Transverse colon (tissue), 4 donors: ENCODE measurements at regions not wholly inside any gene's neighbourhood (a gene's known extent, or its start where the extent isn't known, plus 50 kb on each side); places are given as distances from the start of the nearest gene placed in this dataset.

Experiments used
- DNase-seq: peaks from one replicate; pipeline ENCODE4 v3.0.0-alpha.2; 2019
- H3K27ac ChIP-seq, 4 donors: fragments of 200-600 bp; sonication (generic); 2 replicates each; pipeline ENCODE4 v1.5.1; 2016 to 2018; ENCODE audit warnings: inconsistent platforms in 4 of 4
- H3K27me3 ChIP-seq: fragments of 200-600 bp; sonication (generic); 2 replicates; pipeline ENCODE4 v1.5.1; 2017; ENCODE audit warnings: inconsistent platforms
- H3K36me3 ChIP-seq, 4 donors: fragments of 200-600 bp; sonication (generic); 2 replicates each; pipeline ENCODE4 v1.5.1; 2017 to 2019; ENCODE audit warnings: inconsistent platforms in 4 of 4
- H3K4me1 ChIP-seq, 4 donors: fragments of 200-600 bp; sonication (generic); 2 replicates each; pipeline ENCODE4 v1.5.1; 2017 to 2020; ENCODE audit warnings: inconsistent platforms in 4 of 4
- H3K4me3 ChIP-seq, 4 donors: fragments of 200-600 bp; sonication (generic); 1 replicate in 1 of 4; 2 replicates in 3 of 4; pipeline versions ENCODE4 v1.5.1 to v1.6.1; 2017 to 2019; ENCODE audit warnings: inconsistent platforms in 4 of 4
- H3K9me3 ChIP-seq, 2 donors: fragments of 200-600 bp; sonication (generic); 2 replicates each; pipeline ENCODE4 v1.5.1; 2017 to 2019; ENCODE audit warnings: inconsistent platforms in 2 of 2
- EP300 ChIP-seq: sonication (generic); formaldehyde crosslinking; IDR thresholded peaks from one replicate; pipeline ENCODE4 v1.6.1; 2017; ENCODE audit warnings: antibody characterized with exemption, low read depth
- POLR2A ChIP-seq: fragments of 450-650 bp; IDR thresholded peaks from one replicate; pipeline ENCODE4 v1.6.1; 2016; ENCODE audit warnings: antibody characterized with exemption, mild to moderate bottlenecking, moderate library complexity
- POLR2AphosphoS5 ChIP-seq, 3 donors: sonication (generic); formaldehyde crosslinking; IDR thresholded peaks; one replicate each; pipeline ENCODE4 v1.6.1; 2016; ENCODE audit warnings: antibody characterized with exemption in 3 of 3
- WGBS, 2 donors: methylation state at CpG; one replicate each; pipeline ENCODE4 v1.1.5; 2018; ENCODE audit warnings: low coverage in 1 of 2; 5-methylcytosine and 5-hydroxymethylcytosine counted together
- in situ Hi-C, 4 donors: fragments of 200-750 bp; cut with MboI; loops; one replicate each; pipeline versions ENCODE4 v1.15.0 to v1.15.1; 2017; ENCODE audit warnings: low sequenced_read_pairs in 3 of 4, low pct_ligation_motif_present in 1 of 4, low pct_unique_long_range_greater_than_20kb in 1 of 4
- intact Hi-C: fragments of 100-400 bp; cut with DNase I; formaldehyde crosslinking; loops from one replicate; pipeline ENCODE4 v1.15.1; 2023; ENCODE audit warnings: low total_unique reads
- TF ChIP-seq, protein P1 (sequence below), 5 experiments: fragments of 200-600 bp in 3 of 5; fragments of 450-650 bp in 2 of 5; sonication (generic) in 3 of 5; IDR thresholded peaks; 1 replicate in 2 of 5; 2 replicates in 3 of 5; pipeline ENCODE4 v1.5.1; 2016 to 2017; ENCODE audit warnings: antibody characterized with exemption in 5 of 5, inconsistent platforms in 3 of 5, mild to moderate bottlenecking in 2 of 5, moderate library complexity in 1 of 5

DNA sequence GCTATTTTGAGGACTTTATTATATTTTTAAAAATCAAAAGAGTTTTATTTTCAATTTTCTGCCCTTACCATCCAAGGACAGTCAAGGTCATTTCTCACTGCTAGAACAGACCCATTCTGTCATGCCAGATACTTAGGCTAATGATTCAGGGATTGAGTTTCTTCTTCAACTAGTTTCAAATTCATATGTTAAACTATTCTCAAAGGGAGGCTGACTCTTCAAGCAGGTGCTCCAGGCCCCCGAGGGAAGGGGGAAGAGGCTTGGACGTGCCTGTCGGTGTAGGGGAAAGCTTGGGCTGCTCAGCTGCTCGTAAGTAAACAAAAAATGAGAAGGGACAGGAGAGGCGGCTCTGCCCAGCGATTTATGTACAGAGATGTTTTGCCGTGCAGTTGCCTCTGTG, 69.4 kb upstream of the MYLIP start:
- Histone ChIP-seq H3K27me3 (no peaks in the 10 kb centered on the region), H3K36me3 (no peaks in the 10 kb centered on the region), H3K9me3 (no peaks in the 10 kb centered on the region), H3K4me1 (peaks cover 0 to 9% (median 0%) of the 10 kb centered on the region in 4 donors), H3K27ac (no peak overlapping the region), H3K4me3 (no peak overlapping the region)
- TF ChIP-seq, protein P1, sequence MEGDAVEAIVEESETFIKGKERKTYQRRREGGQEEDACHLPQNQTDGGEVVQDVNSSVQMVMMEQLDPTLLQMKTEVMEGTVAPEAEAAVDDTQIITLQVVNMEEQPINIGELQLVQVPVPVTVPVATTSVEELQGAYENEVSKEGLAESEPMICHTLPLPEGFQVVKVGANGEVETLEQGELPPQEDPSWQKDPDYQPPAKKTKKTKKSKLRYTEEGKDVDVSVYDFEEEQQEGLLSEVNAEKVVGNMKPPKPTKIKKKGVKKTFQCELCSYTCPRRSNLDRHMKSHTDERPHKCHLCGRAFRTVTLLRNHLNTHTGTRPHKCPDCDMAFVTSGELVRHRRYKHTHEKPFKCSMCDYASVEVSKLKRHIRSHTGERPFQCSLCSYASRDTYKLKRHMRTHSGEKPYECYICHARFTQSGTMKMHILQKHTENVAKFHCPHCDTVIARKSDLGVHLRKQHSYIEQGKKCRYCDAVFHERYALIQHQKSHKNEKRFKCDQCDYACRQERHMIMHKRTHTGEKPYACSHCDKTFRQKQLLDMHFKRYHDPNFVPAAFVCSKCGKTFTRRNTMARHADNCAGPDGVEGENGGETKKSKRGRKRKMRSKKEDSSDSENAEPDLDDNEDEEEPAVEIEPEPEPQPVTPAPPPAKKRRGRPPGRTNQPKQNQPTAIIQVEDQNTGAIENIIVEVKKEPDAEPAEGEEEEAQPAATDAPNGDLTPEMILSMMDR (IDR thresholded peaks at IDR 0.05): no peak
- TF ChIP-seq POLR2A (no peak), POLR2AphosphoS5 (IDR thresholded peaks at IDR 0.05) (no peak), EP300 (no peak)
- WGBS, 2 donors: 40 to 55% methylated on average over 3 to 7 of the region's 7 CpGs
- no peak for DNase-seq
- intact Hi-C loops (loop anchor here (10.0 kb wide), 1 partner anchor 65 kb away; the partner anchor contains the start of gene MYLIP), in situ Hi-C loops (no loop called here)

DNA sequence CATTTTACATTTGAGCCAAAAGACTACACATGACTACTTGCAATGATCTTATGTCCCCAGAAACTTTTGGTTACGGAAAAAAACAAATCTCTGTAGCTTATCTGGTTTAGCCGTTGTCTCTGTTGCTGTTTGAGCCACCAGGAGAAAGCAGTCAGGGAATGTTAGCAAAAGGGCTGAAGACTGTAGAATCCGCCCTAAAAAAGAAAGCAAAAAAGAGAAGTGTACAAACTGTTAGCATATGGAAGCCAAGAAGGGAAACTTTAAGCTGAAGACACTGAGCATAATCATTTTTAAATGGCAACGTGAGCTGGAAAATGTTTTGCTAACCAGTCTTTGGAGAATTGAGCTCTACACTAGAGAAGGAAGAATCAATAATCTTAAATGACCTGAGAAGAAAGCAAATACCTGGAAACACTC, 69.9 kb upstream of the MYLIP start:
- Histone ChIP-seq H3K4me3 (no peak overlapping the region), H3K27me3 (no peaks in the 10 kb centered on the region), H3K36me3 (no peaks in the 10 kb centered on the region), H3K4me1 (peaks cover 0 to 9% (median 0%) of the 10 kb centered on the region in 4 donors), H3K9me3 (no peaks in the 10 kb centered on the region), H3K27ac (no peak overlapping the region)
- in situ Hi-C loops: no loop called here
- intact Hi-C loops: loop anchor here (10.0 kb wide), 1 partner anchor 66 kb away; the partner anchor contains the start of gene MYLIP
- no peak for TF ChIP-seq POLR2A
- TF ChIP-seq POLR2AphosphoS5 (IDR thresholded peaks at IDR 0.05): no peak
- no peak for TF ChIP-seq EP300
- TF ChIP-seq, protein P1 (IDR thresholded peaks at IDR 0.05): no peak
- 71 to 79% methylated on average over 4 of the region's 4 CpGs for WGBS, 2 donors
- no peak for DNase-seq

DNA sequence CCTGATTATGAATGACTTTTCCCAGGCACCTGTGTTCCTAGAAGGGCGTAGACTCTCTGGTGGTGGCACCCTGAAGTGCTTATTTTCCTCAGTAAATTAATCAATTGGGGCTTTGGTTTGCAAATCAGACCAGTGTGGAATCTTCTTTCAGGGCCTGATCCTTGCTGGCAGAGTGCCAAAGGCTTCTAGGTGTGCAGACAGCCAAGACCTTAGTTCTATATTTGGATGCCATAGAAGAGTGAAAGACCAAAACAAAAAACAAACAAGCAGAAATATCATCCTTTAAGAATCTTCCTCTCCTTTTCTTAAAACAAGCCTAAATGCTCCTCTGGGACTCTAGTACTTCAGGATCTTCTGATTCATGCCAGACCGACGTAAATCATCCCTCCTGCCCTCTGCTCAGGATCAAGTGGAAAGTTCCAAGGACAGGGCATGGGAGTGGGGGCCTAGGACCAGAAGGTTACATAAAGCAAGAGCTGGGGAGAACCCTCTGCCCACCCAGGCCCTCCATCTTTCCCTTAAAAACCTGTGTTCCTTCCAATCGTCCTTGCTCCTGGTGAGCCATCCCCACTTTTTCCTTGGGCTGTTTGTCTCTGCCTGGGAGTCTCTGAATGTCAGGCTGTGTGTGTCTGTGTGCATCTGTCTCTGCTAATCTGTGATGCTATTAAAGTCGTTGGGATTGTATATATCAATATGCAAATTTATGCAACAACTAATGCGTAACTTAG, 70.5 kb upstream of the MYLIP start:
- WGBS, 2 donors: 75 to 80% methylated on average over 5 to 6 of the region's 6 CpGs
- no peaks in the 10 kb centered on the region for H3K9me3 ChIP-seq
- intact Hi-C loops (loop anchor here (10.0 kb wide), 1 partner anchor 66 kb away; the partner anchor contains the start of gene MYLIP), in situ Hi-C loops (no loop called here)
- no peak overlapping the region for H3K4me3 ChIP-seq
- no peak overlapping the region for H3K27ac ChIP-seq
- peaks cover 0 to 9% (median 0%) of the 10 kb centered on the region in 4 donors for H3K4me1 ChIP-seq
- no peaks in the 10 kb centered on the region for H3K36me3 ChIP-seq
- no peaks in the 10 kb centered on the region for H3K27me3 ChIP-seq
- TF ChIP-seq POLR2A: no peak
- no peak for TF ChIP-seq EP300
- TF ChIP-seq POLR2AphosphoS5 (IDR thresholded peaks at IDR 0.05): no peak
- TF ChIP-seq, protein P1 (IDR thresholded peaks at IDR 0.05): no peak
- no peak for DNase-seq

DNA sequence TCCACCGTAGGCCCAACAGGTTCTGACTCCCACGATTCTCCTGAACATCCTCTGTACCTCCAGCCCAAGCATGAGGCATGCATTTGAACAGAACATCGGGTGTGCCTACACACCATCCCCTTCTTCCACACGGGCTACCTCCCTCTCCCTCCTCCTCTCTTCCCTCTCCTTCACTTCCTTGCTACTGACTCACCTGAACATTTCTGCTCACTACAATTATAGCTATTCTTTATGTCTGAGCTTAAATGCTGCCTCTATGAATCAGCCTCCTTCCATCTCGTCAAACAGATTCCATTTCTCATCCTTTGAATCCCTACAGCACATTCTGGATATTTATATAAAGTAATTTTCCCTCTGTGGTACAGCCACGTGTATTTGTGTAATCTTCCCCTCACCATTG, 71.4 kb upstream of the MYLIP start:
- TF ChIP-seq POLR2AphosphoS5 (IDR thresholded peaks at IDR 0.05) (no peak), POLR2A (no peak), EP300 (no peak)
- TF ChIP-seq, protein P1 (IDR thresholded peaks at IDR 0.05): no peak
- Histone ChIP-seq H3K36me3 (no peaks in the 10 kb centered on the region), H3K4me3 (no peak overlapping the region), H3K4me1 (peaks cover 0 to 9% (median 0%) of the 10 kb centered on the region in 4 donors), H3K27ac (no peak overlapping the region), H3K9me3 (no peaks in the 10 kb centered on the region), H3K27me3 (no peaks in the 10 kb centered on the region)
- in situ Hi-C loops: no loop called here
- intact Hi-C loops: loop anchor here (10.0 kb wide), 1 partner anchor 67 kb away; the partner anchor contains the start of gene MYLIP
- 80 to 91% methylated on average over 6 of the region's 6 CpGs for WGBS, 2 donors
- no peak for DNase-seq
